Peyer's patch (tissue), 4 donors: ENCODE measurements at regions not wholly inside any gene's neighbourhood (a gene's known extent, or its start where the extent isn't known, plus 50 kb on each side); places are given as distances from the start of the nearest gene placed in this dataset.
"Not testable (repeated sequence)": the region's sequence is repeated elsewhere in the genome, so short reads cannot be mapped to it uniquely, and the experiment has no call there.

ENCODE experiments used
- DNase-seq, 3 donors: peaks; one replicate each; pipeline ENCODE4 v3.0.0-alpha.2; 2017 to 2019
- H3K27ac ChIP-seq, 4 donors: fragments of 200-600 bp; sonication (generic); one replicate each; pipeline ENCODE4 v1.5.1; 2016 to 2019
- H3K27me3 ChIP-seq, 2 donors: fragments of 200-600 bp; sonication (generic); one replicate each; pipeline ENCODE4 v1.5.1; 2019
- H3K36me3 ChIP-seq, 3 donors: fragments of 200-600 bp; sonication (generic); one replicate each; pipeline ENCODE4 v1.5.1; 2016 to 2019
- H3K4me1 ChIP-seq, 4 donors: fragments of 200-600 bp; sonication (generic); one replicate each; pipeline ENCODE4 v1.5.1; 2016 to 2019
- H3K4me3 ChIP-seq, 4 donors: fragments of 200-600 bp; sonication (generic); 1 replicate in 3 of 4; 2 replicates in 1 of 4; pipeline ENCODE4 v1.5.1; 2016 to 2019; ENCODE audit warnings: mild to moderate bottlenecking in 1 of 4
- H3K9me3 ChIP-seq, 4 donors: fragments of 200-600 bp; sonication (generic); one replicate each; pipeline ENCODE4 v1.5.1; 2016 to 2019; ENCODE audit warnings: mild to moderate bottlenecking in 1 of 4
- CTCF ChIP-seq, 6 experiments: fragments of 450-650 bp in 4 of 6; fragments of 200-600 bp in 2 of 6; sonication (generic) in 1 of 6; IDR thresholded peaks; one replicate each; pipeline ENCODE4 v1.5.1; 2017 to 2019; ENCODE audit warnings: antibody characterized with exemption in 6 of 6, mild to moderate bottlenecking in 3 of 6, moderate library complexity in 1 of 6
- POLR2A ChIP-seq, 2 donors: fragments of 450-650 bp; IDR thresholded peaks; one replicate each; pipeline ENCODE4 v1.5.1; 2017; ENCODE audit warnings: antibody characterized with exemption in 2 of 2, mild to moderate bottlenecking in 2 of 2, moderate library complexity in 2 of 2

DNA sequence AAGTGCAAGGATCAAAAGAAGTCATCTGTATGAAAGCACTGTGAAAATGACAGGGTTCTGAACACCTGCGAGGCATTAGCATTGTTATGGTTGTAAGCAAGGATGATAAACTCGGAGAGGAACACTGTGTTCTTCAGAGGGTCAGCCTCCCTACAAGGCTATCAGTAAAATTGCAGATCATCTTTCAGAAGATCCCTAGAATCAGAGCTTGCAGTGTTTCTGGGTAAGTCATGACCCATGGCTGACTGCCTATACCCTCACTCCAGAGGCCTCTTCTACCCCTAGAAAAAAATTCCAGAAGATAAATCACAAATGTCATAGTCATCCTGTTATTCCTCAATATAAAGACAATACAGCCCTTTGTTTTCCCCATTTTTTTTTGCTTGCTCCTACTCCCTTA is 292.6 kb downstream of the DMAC1 start:
- Histone ChIP-seq H3K4me3 (no peak overlapping the region), H3K36me3 (no peaks in the 10 kb centered on the region), H3K9me3 (no peaks in the 10 kb centered on the region), H3K4me1 (no peaks in the 10 kb centered on the region), H3K27ac (no peak overlapping the region), H3K27me3 (no peaks in the 10 kb centered on the region)
- TF ChIP-seq CTCF (IDR thresholded peaks at IDR 0.05) (no peak), POLR2A (IDR thresholded peaks at IDR 0.05) (no peak)
- DNase-seq: no peak

DNA sequence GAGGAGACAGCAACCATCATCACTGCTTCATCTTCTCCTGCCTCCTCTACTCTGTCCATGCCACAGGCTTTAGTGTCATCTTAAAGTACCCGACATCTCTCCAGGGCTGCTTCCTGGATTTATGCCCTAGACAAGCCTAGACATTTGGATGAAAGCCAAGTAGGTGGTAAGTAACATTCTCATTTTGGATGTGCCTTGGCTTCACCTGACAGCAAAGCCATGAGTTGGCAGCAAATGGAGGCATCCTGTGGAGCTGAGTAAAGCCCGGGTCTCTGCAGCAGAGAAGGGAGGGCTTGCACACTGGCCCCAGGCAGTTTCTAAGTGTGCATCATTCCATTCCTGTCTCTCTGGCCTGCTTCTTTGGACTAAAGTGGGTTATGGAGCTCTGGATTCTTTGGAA is 299.1 kb downstream of the DMAC1 start:
- no peak for DNase-seq
- no peaks in the 10 kb centered on the region for H3K27me3 ChIP-seq
- H3K27ac ChIP-seq: no peak overlapping the region
- TF ChIP-seq POLR2A (IDR thresholded peaks at IDR 0.05) (no peak), CTCF (IDR thresholded peaks at IDR 0.05) (no peak)
- no peaks in the 10 kb centered on the region for H3K9me3 ChIP-seq
- no peaks in the 10 kb centered on the region for H3K36me3 ChIP-seq
- no peaks in the 10 kb centered on the region for H3K4me1 ChIP-seq
- H3K4me3 ChIP-seq: no peak overlapping the region

DNA sequence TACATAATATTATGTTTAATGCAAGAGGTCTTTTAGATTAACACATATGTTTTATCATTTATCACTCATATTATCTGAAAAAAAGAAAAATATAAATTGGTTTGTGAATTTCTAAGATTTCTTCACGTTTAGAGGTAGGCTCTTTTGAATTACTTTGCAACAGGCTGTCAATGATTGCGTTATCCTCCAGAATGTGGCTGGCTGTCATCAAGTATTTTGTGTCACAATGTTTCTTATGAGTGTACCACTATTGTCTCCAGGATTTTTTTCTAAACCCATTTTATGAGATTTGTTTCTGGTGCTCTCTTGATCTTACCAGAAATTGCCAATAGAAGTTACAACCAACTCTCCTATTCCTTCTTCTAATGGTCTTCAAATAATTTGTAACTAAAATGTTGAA is 307.9 kb downstream of the DMAC1 start:
- H3K4me1 ChIP-seq: no peaks in the 10 kb centered on the region
- TF ChIP-seq POLR2A (IDR thresholded peaks at IDR 0.05) (no peak), CTCF (IDR thresholded peaks at IDR 0.05) (no peak)
- no peaks in the 10 kb centered on the region for H3K36me3 ChIP-seq
- no peak overlapping the region for H3K27ac ChIP-seq
- DNase-seq: no peak
- no peaks in the 10 kb centered on the region for H3K9me3 ChIP-seq
- H3K27me3 ChIP-seq: no peaks in the 10 kb centered on the region
- H3K4me3 ChIP-seq: no peak overlapping the region

GRCh38 chr9:7490317-7491108 is 309.1 kb downstream of the DMAC1 start:
- DNase-seq: no peak
- TF ChIP-seq CTCF (IDR thresholded peaks at IDR 0.05) (no peak), POLR2A (IDR thresholded peaks at IDR 0.05) (no peak)
- no peak overlapping the region for H3K4me3 ChIP-seq
- H3K4me1 ChIP-seq: no peaks in the 10 kb centered on the region
- no peaks in the 10 kb centered on the region for H3K27me3 ChIP-seq
- H3K36me3 ChIP-seq: no peaks in the 10 kb centered on the region
- no peak overlapping the region for H3K27ac ChIP-seq
- no peaks in the 10 kb centered on the region for H3K9me3 ChIP-seq

- no peaks in the 10 kb centered on the region for H3K36me3 ChIP-seq
- H3K27me3 ChIP-seq: no peaks in the 10 kb centered on the region
- no peak overlapping the region for H3K27ac ChIP-seq
- H3K9me3 ChIP-seq: no peaks in the 10 kb centered on the region
- DNase-seq: peak in 1 of 3 donors; percentile 47
- no peaks in the 10 kb centered on the region for H3K4me1 ChIP-seq
- H3K4me3 ChIP-seq: no peak overlapping the region
- TF ChIP-seq CTCF (IDR thresholded peaks at IDR 0.05) (no peak), POLR2A (IDR thresholded peaks at IDR 0.05) (no peak)
These were observed 310.5 kb downstream of the DMAC1 start for GRCh38 chr9:7489036-7489435.

DNA sequence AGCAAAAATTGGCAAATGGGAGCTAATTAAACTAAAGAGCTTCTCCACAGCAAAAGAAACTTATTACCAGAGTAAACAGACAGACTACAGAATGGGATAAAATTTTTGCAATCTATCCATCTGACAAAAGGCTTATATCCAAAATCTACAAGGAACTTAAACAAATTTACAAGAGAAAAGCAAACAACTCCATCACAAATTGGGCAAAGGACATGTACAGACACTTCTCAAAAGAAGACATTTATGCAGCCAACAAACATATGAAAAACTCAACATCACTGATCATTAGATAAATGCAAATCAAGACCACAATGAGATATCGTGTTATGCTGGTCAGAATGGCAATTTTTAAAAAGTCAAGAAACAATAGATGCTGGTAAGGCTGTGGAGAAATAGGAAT is 315.6 kb downstream of the DMAC1 start:
- not testable (repeated sequence) for H3K9me3 ChIP-seq, H3K36me3 ChIP-seq, H3K4me1 ChIP-seq, H3K27ac ChIP-seq, H3K4me3 ChIP-seq, H3K27me3 ChIP-seq, DNase-seq
